ENCODE measurements at regions not wholly inside any gene's neighbourhood (a gene's known extent, or its start where the extent isn't known, plus 50 kb on each side); places are given as distances from the start of the nearest gene placed in this dataset.

- TF ChIP-seq CTCF (IDR thresholded peaks at IDR 0.05; ENCODE audit: low read length) (no peak), EZH2 (IDR thresholded peaks at IDR 0.05; ENCODE audit: borderline replicate concordance, low read length) (no peak)
Observed at GRCh38 chr11:107174856-107175255, 156.6 kb upstream of the GUCY1A2 start.
